ENCODE measurements at regions not wholly inside any gene's neighbourhood (a gene's known extent, or its start where the extent isn't known, plus 50 kb on each side); places are given as distances from the start of the nearest gene placed in this dataset.

GRCh38 chr2:183925281-183925680 lies 673.0 kb upstream of the ZNF804A start:
- TF ChIP-seq POLR2A (IDR thresholded peaks at IDR 0.05; ENCODE audit: low read depth, low read length) = no peak
- TF ChIP-seq TAF1 (IDR thresholded peaks at IDR 0.05; ENCODE audit: borderline replicate concordance, low read depth, low read length) = no peak
- no peak for TF ChIP-seq POLR2AphosphoS5 (IDR thresholded peaks at IDR 0.05; ENCODE audit: low read depth, low read length)
